ENCODE measurements at regions not wholly inside any gene's neighbourhood (a gene's known extent, or its start where the extent isn't known, plus 50 kb on each side); places are given as distances from the start of the nearest gene placed in this dataset.
"Not testable (repeated sequence)": the region's sequence is repeated elsewhere in the genome, so short reads cannot be mapped to it uniquely, and the experiment has no call there.

- Histone ChIP-seq H2BK5ac (ENCODE audit: low read depth, low read length, poor library complexity) (no peak overlapping the region), H3K36me3 (ENCODE audit: control insufficient read depth in 1 of 2, insufficient read depth in 2 of 2, low read length in 2 of 2) (no peaks in the 10 kb centered on the region), H3K14ac (ENCODE audit: low read length) (no peak overlapping the region), H2BK120ac (ENCODE audit: insufficient read depth, low read length, poor library complexity) (no peak overlapping the region), H3K4me2 (ENCODE audit: low read length) (no peak overlapping the region), H3K27me3 (ENCODE audit: insufficient read depth, low read length) (no peaks in the 10 kb centered on the region), H2AK5ac (ENCODE audit: low read length) (no peak overlapping the region), H4K8ac (ENCODE audit: low read depth, low read length) (no peak overlapping the region), H3K9ac (ENCODE audit: low read length) (no peak overlapping the region), H3K9me3 (ENCODE audit: insufficient read depth, low read depth, low read length) (peaks cover 3% of the 10 kb centered on the region), H3K79me2 (ENCODE audit: control insufficient read depth, insufficient read depth, low read length, poor library complexity) (no peaks in the 10 kb centered on the region), H3K23ac (ENCODE audit: low read length) (no peak overlapping the region), H3K79me1 (ENCODE audit: low read length) (no peaks in the 10 kb centered on the region), H2AFZ (ENCODE audit: insufficient read depth, low read length, poor library complexity) (no peak overlapping the region), H3K18ac (ENCODE audit: low read length) (no peak overlapping the region), H4K91ac (ENCODE audit: low read depth, low read length) (no peak overlapping the region), H3K4me1 (ENCODE audit: control insufficient read depth in 1 of 2, insufficient read depth in 2 of 2, low read length in 2 of 2) (no peaks in the 10 kb centered on the region), H4K12ac (ENCODE audit: low read depth, low read length) (no peak overlapping the region), H3K4ac (ENCODE audit: low read depth, low read length) (no peak overlapping the region), H3K27ac (ENCODE audit: low read depth, low read length) (no peak overlapping the region), H2BK12ac (ENCODE audit: low read length) (no peak overlapping the region), H3K4me3 (ENCODE audit: low read depth, low read length) (no peak overlapping the region)
- DNase-seq, result no peak
These were observed 705.5 kb downstream of the IPMK start for GRCh38 chr10:57562211-57562610.

GRCh38 chr10:57551774-57552173 is 715.9 kb downstream of the IPMK start:
- not testable (repeated sequence) for H3K4me2 ChIP-seq (ENCODE audit: low read length); H3K4me1 ChIP-seq (ENCODE audit: control insufficient read depth in 1 of 2, insufficient read depth in 2 of 2, low read length in 2 of 2); H3K27ac ChIP-seq (ENCODE audit: low read depth, low read length); H3K14ac ChIP-seq (ENCODE audit: low read length); H3K18ac ChIP-seq (ENCODE audit: low read length); H2BK12ac ChIP-seq (ENCODE audit: low read length); H2AFZ ChIP-seq (ENCODE audit: insufficient read depth, low read length, poor library complexity); H4K91ac ChIP-seq (ENCODE audit: low read depth, low read length); H3K23ac ChIP-seq (ENCODE audit: low read length); H4K12ac ChIP-seq (ENCODE audit: low read depth, low read length); H3K4ac ChIP-seq (ENCODE audit: low read depth, low read length); H2BK120ac ChIP-seq (ENCODE audit: insufficient read depth, low read length, poor library complexity); H3K27me3 ChIP-seq (ENCODE audit: insufficient read depth, low read length); H3K79me1 ChIP-seq (ENCODE audit: low read length); H3K9me3 ChIP-seq (ENCODE audit: insufficient read depth, low read depth, low read length); H3K4me3 ChIP-seq (ENCODE audit: low read depth, low read length); H2AK5ac ChIP-seq (ENCODE audit: low read length); H4K8ac ChIP-seq (ENCODE audit: low read depth, low read length); H3K79me2 ChIP-seq (ENCODE audit: control insufficient read depth, insufficient read depth, low read length, poor library complexity); H3K9ac ChIP-seq (ENCODE audit: low read length); DNase-seq; H2BK5ac ChIP-seq (ENCODE audit: low read depth, low read length, poor library complexity); H3K36me3 ChIP-seq (ENCODE audit: control insufficient read depth in 1 of 2, insufficient read depth in 2 of 2, low read length in 2 of 2)
- WGBS (ENCODE audit: extremely low coverage, insufficient coverage, insufficient read length), result no CpG with 5 or more reads among the region's 5 CpGs

GRCh38 chr10:57535306-57535705 is 732.4 kb downstream of the IPMK start:
- Histone ChIP-seq H3K18ac (ENCODE audit: low read length) (no peak overlapping the region), H2AK5ac (ENCODE audit: low read length) (no peak overlapping the region), H2BK12ac (ENCODE audit: low read length) (no peak overlapping the region), H3K4me3 (ENCODE audit: low read depth, low read length) (no peak overlapping the region), H4K91ac (ENCODE audit: low read depth, low read length) (no peak overlapping the region), H3K79me2 (ENCODE audit: control insufficient read depth, insufficient read depth, low read length, poor library complexity) (no peaks in the 10 kb centered on the region), H3K27me3 (ENCODE audit: insufficient read depth, low read length) (no peaks in the 10 kb centered on the region), H2BK120ac (ENCODE audit: insufficient read depth, low read length, poor library complexity) (no peak overlapping the region), H3K27ac (ENCODE audit: low read depth, low read length) (no peak overlapping the region), H3K9ac (ENCODE audit: low read length) (no peak overlapping the region), H3K79me1 (ENCODE audit: low read length) (no peaks in the 10 kb centered on the region), H3K4ac (ENCODE audit: low read depth, low read length) (no peak overlapping the region), H2BK5ac (ENCODE audit: low read depth, low read length, poor library complexity) (no peak overlapping the region), H3K23ac (ENCODE audit: low read length) (no peak overlapping the region), H4K8ac (ENCODE audit: low read depth, low read length) (no peak overlapping the region), H3K4me2 (ENCODE audit: low read length) (no peak overlapping the region), H3K14ac (ENCODE audit: low read length) (no peak overlapping the region), H2AFZ (ENCODE audit: insufficient read depth, low read length, poor library complexity) (no peak overlapping the region), H3K36me3 (ENCODE audit: control insufficient read depth in 1 of 2, insufficient read depth in 2 of 2, low read length in 2 of 2) (no peaks in the 10 kb centered on the region), H3K9me3 (ENCODE audit: insufficient read depth, low read depth, low read length) (no peaks in the 10 kb centered on the region), H3K4me1 (ENCODE audit: control insufficient read depth in 1 of 2, insufficient read depth in 2 of 2, low read length in 2 of 2) (no peaks in the 10 kb centered on the region), H4K12ac (ENCODE audit: low read depth, low read length) (no peak overlapping the region)
- no CpG with 5 or more reads among the region's 3 CpGs for WGBS (ENCODE audit: extremely low coverage, insufficient coverage, insufficient read length)
- DNase-seq, result no peak

- Histone ChIP-seq H2AK5ac (ENCODE audit: low read length) (no peak overlapping the region), H3K79me2 (ENCODE audit: control insufficient read depth, insufficient read depth, low read length, poor library complexity) (no peaks in the 10 kb centered on the region), H2BK120ac (ENCODE audit: insufficient read depth, low read length, poor library complexity) (no peak overlapping the region), H2BK12ac (ENCODE audit: low read length) (no peak overlapping the region), H3K27me3 (ENCODE audit: insufficient read depth, low read length) (no peaks in the 10 kb centered on the region), H3K4me3 (ENCODE audit: low read depth, low read length) (no peak overlapping the region), H3K4me1 (ENCODE audit: control insufficient read depth in 1 of 2, insufficient read depth in 2 of 2, low read length in 2 of 2) (no peaks in the 10 kb centered on the region), H3K79me1 (ENCODE audit: low read length) (no peaks in the 10 kb centered on the region), H2BK5ac (ENCODE audit: low read depth, low read length, poor library complexity) (no peak overlapping the region), H3K9me3 (ENCODE audit: insufficient read depth, low read depth, low read length) (no peaks in the 10 kb centered on the region), H3K18ac (ENCODE audit: low read length) (no peak overlapping the region), H3K23ac (ENCODE audit: low read length) (no peak overlapping the region), H3K27ac (ENCODE audit: low read depth, low read length) (no peak overlapping the region), H4K12ac (ENCODE audit: low read depth, low read length) (no peak overlapping the region), H4K91ac (ENCODE audit: low read depth, low read length) (no peak overlapping the region), H2AFZ (ENCODE audit: insufficient read depth, low read length, poor library complexity) (no peak overlapping the region), H4K8ac (ENCODE audit: low read depth, low read length) (no peak overlapping the region), H3K14ac (ENCODE audit: low read length) (no peak overlapping the region), H3K9ac (ENCODE audit: low read length) (no peak overlapping the region), H3K4ac (ENCODE audit: low read depth, low read length) (no peak overlapping the region), H3K36me3 (ENCODE audit: control insufficient read depth in 1 of 2, insufficient read depth in 2 of 2, low read length in 2 of 2) (no peaks in the 10 kb centered on the region), H3K4me2 (ENCODE audit: low read length) (no peak overlapping the region)
- no peak for DNase-seq
- WGBS (ENCODE audit: extremely low coverage, insufficient coverage, insufficient read length), result no CpG with 5 or more reads among the region's 9 CpGs
These were observed 754.1 kb downstream of the IPMK start for GRCh38 chr10:57513637-57514036.

- no peak overlapping the region for H2BK120ac ChIP-seq (ENCODE audit: insufficient read depth, low read length, poor library complexity)
- no peak overlapping the region for H3K18ac ChIP-seq (ENCODE audit: low read length)
- WGBS (ENCODE audit: extremely low coverage, insufficient coverage, insufficient read length), result no CpG with 5 or more reads among the region's 5 CpGs
- no peak overlapping the region for H3K27ac ChIP-seq (ENCODE audit: low read depth, low read length)
- H3K4ac ChIP-seq (ENCODE audit: low read depth, low read length), result no peak overlapping the region
- no peak overlapping the region for H2AFZ ChIP-seq (ENCODE audit: insufficient read depth, low read length, poor library complexity)
- no peak overlapping the region for H3K4me3 ChIP-seq (ENCODE audit: low read depth, low read length)
- H3K23ac ChIP-seq (ENCODE audit: low read length), result no peak overlapping the region
- no peaks in the 10 kb centered on the region for H3K4me1 ChIP-seq (ENCODE audit: control insufficient read depth in 1 of 2, insufficient read depth in 2 of 2, low read length in 2 of 2)
- H2BK5ac ChIP-seq (ENCODE audit: low read depth, low read length, poor library complexity), result no peak overlapping the region
- no peak overlapping the region for H3K4me2 ChIP-seq (ENCODE audit: low read length)
- no peaks in the 10 kb centered on the region for H3K79me2 ChIP-seq (ENCODE audit: control insufficient read depth, insufficient read depth, low read length, poor library complexity)
- H3K36me3 ChIP-seq (ENCODE audit: control insufficient read depth in 1 of 2, insufficient read depth in 2 of 2, low read length in 2 of 2), result no peaks in the 10 kb centered on the region
- no peaks in the 10 kb centered on the region for H3K27me3 ChIP-seq (ENCODE audit: insufficient read depth, low read length)
- no peak overlapping the region for H3K9ac ChIP-seq (ENCODE audit: low read length)
- H3K14ac ChIP-seq (ENCODE audit: low read length), result no peak overlapping the region
- no peak overlapping the region for H4K8ac ChIP-seq (ENCODE audit: low read depth, low read length)
- no peak overlapping the region for H2BK12ac ChIP-seq (ENCODE audit: low read length)
- peaks cover 2% of the 10 kb centered on the region for H3K9me3 ChIP-seq (ENCODE audit: insufficient read depth, low read depth, low read length)
- H3K79me1 ChIP-seq (ENCODE audit: low read length), result no peaks in the 10 kb centered on the region
- DNase-seq, result no peak
- H4K12ac ChIP-seq (ENCODE audit: low read depth, low read length), result no peak overlapping the region
- no peak overlapping the region for H4K91ac ChIP-seq (ENCODE audit: low read depth, low read length)
- H2AK5ac ChIP-seq (ENCODE audit: low read length), result no peak overlapping the region
These were observed 759.9 kb downstream of the IPMK start for GRCh38 chr10:57507788-57508187.

All from trophoblast cell (in vitro differentiated cells and primary cell).